T47D (cell line): ENCODE measurements at regions not wholly inside any gene's neighbourhood (a gene's known extent, or its start where the extent isn't known, plus 50 kb on each side); places are given as distances from the start of the nearest gene placed in this dataset.

Source experiments
- DNase-seq, 2 experiments: peaks; one replicate each; pipeline versions ENCODE4 v3.0.0 to v3.0.0-alpha.2; 2011 to 2012; ENCODE audit warnings: low read depth in 1 of 2, low spot score in 1 of 2
- JUND ChIP-seq: IDR thresholded peaks from 2 replicates; pipeline ENCODE4 v1.6.1; 2012; ENCODE audit warnings: low read depth
- in situ Hi-C: cut with HindIII; loops from 2 replicates; pipeline ENCODE4 v1.10.0; 2016; ENCODE audit warnings: low sequenced_read_pairs, low pct_unique_long_range_greater_than_20kb

- no peak for DNase-seq
- TF ChIP-seq JUND = no peak
- in situ Hi-C loops = no loop called here
These were observed 105.8 kb upstream of the GAP43 start for GRCh38 chr3:115517457-115518050.

GRCh38 chr3:115518100-115518852, 105.0 kb upstream of the GAP43 start:
- no peak for TF ChIP-seq JUND
- in situ Hi-C loops = no loop called here
- DNase-seq = no peak

- in situ Hi-C loops = no loop called here
- no peak for TF ChIP-seq JUND
- DNase-seq = no peak
These were observed 103.1 kb upstream of the GAP43 start for GRCh38 chr3:115520241-115520640.

DNA sequence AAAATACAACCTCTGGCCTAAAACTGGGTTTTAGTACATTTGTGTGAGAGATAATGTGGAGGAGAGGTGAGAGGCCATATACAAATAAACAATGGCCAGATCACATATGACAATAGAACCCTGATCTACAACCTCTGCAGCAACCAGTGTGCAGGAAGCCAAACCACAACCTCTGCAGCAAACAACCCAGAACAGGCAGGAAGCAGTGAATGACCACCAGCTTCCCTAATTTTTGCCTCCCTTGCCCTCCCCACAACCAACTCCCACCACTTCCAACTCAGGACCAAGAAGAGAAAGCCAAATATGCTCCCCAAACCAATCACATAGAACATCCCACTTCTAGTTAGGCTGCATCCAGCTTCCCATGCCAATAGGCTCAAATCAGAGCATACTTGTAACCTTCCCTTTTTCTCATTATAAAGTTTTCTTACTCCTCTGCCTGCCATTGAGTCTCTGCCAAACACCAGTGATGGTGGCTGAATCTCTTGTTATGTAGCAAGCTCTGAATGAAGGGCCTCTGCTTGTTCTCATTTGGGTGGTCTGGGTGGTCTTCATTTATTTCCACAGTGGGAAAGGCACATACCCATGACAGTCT, 102.6 kb upstream of the GAP43 start:
- in situ Hi-C loops = no loop called here
- DNase-seq = no peak
- TF ChIP-seq JUND = no peak

- DNase-seq = no peak
- TF ChIP-seq JUND = no peak
- in situ Hi-C loops = no loop called here
These were observed 99.9 kb upstream of the GAP43 start for GRCh38 chr3:115523458-115523857.

DNA sequence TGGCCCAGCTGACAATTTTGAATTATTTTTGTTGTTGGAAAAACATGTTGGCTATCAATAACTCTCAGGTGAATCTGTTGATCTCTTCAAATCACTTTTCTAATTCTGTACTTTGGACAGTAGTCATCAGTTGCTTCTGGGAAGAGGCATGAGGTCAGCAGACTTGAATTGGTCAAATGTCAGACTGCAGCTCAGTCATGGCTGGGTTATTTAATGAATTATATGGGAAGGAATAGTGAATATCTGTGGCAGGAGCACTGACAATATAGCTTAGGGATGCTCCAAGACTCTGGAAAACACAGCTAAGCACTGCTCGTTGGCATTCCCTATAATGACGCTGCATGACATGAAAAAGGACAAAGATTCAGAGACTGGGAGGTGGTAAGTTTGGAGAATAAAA, 98.8 kb upstream of the GAP43 start:
- DNase-seq = no peak
- TF ChIP-seq JUND = no peak
- in situ Hi-C loops = no loop called here

DNA sequence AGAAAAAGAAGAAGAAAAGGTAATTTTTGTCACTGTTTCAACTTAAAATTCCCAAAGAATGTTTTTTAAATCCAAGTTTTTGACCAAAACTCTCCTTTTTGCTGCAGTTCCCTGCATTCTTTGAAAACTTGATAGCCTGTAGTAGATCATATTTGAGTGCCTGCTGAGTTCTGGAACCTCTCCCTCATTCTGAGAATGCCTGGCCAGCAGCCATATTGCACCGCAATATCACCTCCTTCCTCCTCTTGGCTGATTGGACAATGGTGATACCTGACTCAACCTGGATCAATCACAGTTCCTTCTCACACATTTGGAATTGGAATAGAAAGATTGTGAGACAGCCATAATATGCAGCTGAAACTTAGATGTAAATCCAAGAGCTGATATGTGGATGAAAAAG, 97.6 kb upstream of the GAP43 start:
- in situ Hi-C loops = no loop called here
- DNase-seq = no peak
- TF ChIP-seq JUND = no peak

DNA sequence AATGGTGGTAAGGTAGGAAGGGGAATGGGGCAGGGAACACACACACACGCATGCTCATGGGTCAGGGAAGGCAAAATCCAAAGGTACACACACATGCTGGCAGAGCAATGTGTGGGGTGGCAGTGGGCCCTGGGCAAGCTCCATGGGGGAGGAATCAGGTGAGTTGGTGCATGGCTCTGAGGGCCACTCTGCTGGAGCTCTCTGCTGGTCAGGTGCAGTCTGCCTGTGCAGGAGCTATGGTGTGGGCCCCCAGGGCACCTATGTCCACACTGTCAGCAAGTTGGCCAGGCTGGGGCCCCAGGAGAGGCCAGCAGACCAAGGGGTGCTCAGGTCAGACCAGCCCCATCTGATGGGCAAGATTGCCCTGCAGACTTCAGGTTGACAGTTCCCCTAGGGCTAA, 90.1 kb upstream of the GAP43 start:
- in situ Hi-C loops = no loop called here
- no peak for TF ChIP-seq JUND
- DNase-seq = no peak

DNA sequence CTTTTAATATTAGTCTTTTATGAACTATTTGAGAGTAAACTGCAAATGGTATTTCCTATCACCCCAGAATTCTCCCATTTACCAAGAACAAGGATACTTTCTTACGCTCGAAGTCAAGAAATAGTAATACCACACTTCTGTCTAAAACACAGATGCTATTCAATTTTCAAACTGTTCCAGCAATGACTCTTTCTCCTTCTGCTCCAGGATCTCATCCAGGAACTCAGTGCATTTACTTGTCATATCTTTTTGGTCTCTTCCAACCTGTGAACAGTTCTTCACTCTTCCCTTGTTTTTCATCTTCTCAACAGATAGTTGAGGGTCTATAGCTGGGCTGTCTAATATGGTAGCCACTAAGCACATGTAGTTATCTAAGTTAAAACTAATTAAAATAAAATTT, 87.1 kb upstream of the GAP43 start:
- no peak for TF ChIP-seq JUND
- DNase-seq = no peak
- in situ Hi-C loops = no loop called here

DNA sequence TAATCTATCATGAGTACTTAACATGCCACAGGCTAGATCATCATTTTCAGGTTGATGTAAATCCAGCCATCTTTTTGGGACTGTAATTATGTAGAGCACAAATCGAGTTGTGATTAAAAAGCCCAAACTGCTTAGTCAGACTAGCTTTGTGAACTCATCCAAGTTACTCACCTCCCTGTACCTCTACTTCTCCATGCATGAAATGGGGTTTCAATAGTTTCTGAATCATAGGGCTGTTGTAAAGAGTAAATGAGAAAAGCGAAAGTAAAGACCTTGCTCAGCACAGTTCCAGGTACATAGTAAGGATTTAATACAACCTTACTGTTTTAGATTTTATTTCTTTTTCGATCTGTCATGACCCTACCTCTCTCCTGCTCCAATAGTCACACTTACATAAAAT, 85.6 kb upstream of the GAP43 start:
- no peak for DNase-seq
- in situ Hi-C loops = no loop called here
- no peak for TF ChIP-seq JUND

DNA sequence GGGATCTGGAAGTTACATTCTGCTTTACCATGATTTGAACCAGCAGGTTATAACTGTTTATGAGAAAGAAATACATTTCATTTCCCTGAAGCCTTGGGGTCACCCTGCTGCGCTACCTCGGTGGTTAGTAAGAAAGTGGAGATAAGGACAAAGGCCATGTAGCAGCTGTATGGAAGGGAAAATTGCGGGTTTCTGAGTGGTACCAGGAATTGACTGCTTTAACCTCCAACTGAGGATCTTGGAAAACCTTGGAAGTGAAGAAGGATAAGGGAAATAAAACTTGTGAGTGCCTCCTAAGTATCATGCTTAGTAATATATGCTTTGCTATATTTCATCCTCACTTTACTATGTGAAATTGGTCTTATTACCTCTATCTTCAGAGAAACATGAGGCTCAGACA, 76.1 kb upstream of the GAP43 start:
- DNase-seq = no peak
- in situ Hi-C loops = no loop called here
- no peak for TF ChIP-seq JUND

DNA sequence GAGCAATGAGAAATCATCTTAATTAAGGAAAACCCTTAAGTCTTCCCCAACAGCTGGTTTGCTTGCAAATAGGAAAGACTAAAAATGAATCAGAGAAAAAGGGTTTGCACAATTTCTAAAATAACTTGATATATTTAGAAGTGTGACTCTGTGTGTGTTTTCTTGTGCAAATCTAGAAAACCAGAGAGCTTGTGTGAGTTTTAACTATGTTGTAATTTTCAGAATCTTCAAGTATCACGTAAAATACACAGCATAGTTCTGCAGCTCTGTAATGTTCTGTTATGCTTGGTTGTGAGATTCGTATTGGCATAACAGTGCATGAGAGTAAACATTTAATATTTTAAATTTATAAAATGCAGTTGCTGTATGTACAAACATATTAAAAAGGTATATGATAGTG, 74.7 kb upstream of the GAP43 start:
- in situ Hi-C loops = no loop called here
- TF ChIP-seq JUND = no peak
- DNase-seq = no peak

- in situ Hi-C loops = no loop called here
- DNase-seq = no peak
- TF ChIP-seq JUND = no peak
These were observed 74.2 kb upstream of the GAP43 start for GRCh38 chr3:115549071-115549470.
